ENCODE measurements at regions not wholly inside any gene's neighbourhood (a gene's known extent, or its start where the extent isn't known, plus 50 kb on each side); places are given as distances from the start of the nearest gene placed in this dataset.
A peak's percentile ranks its signal among the peaks of the same experiment; 100 is the strongest.

- Histone ChIP-seq H3K4me1 (peaks cover 19% of the 10 kb centered on the region), H3K9me3 (no peaks in the 10 kb centered on the region), H3K27me3 (replicated peaks; ENCODE audit: control insufficient read depth, insufficient read depth, low read length) (no peaks in the 10 kb centered on the region), H3K4me3 (ENCODE audit: low read depth, low read length) (no peak overlapping the region), H3K36me3 (ENCODE audit: control insufficient read depth, insufficient read depth, low read length) (no peaks in the 10 kb centered on the region)
- no peaks in the 10 kb centered on the region for H3K9me3 Mint-ChIP-seq (ENCODE audit: unreplicated experiment)
- no peaks in the 10 kb centered on the region for H3K27me3 Mint-ChIP-seq (ENCODE audit: insufficient read depth, unreplicated experiment)
- CTCF ChIA-PET: no interaction called here
- peak; percentile 42 to 43 for DNase-seq
- H3K4me3 Mint-ChIP-seq (ENCODE audit: unreplicated experiment): no peak overlapping the region
- no peaks in the 10 kb centered on the region for H3K36me3 Mint-ChIP-seq (ENCODE audit: insufficient read depth, unreplicated experiment)
- BruUV-seq (replicated peaks): no TSS peak
- POLR2A ChIA-PET: no interaction called here
- H3K27ac Mint-ChIP-seq (ENCODE audit: unreplicated experiment): peak overlapping the region; percentile 55
- intact Hi-C loops (cut with micrococcal nuclease; ENCODE audit: unreplicated experiment): no loop called here
- H3K4me1 Mint-ChIP-seq (ENCODE audit: low read depth, unreplicated experiment): peaks cover 22% of the 10 kb centered on the region
- TF ChIP-seq, protein P1, sequence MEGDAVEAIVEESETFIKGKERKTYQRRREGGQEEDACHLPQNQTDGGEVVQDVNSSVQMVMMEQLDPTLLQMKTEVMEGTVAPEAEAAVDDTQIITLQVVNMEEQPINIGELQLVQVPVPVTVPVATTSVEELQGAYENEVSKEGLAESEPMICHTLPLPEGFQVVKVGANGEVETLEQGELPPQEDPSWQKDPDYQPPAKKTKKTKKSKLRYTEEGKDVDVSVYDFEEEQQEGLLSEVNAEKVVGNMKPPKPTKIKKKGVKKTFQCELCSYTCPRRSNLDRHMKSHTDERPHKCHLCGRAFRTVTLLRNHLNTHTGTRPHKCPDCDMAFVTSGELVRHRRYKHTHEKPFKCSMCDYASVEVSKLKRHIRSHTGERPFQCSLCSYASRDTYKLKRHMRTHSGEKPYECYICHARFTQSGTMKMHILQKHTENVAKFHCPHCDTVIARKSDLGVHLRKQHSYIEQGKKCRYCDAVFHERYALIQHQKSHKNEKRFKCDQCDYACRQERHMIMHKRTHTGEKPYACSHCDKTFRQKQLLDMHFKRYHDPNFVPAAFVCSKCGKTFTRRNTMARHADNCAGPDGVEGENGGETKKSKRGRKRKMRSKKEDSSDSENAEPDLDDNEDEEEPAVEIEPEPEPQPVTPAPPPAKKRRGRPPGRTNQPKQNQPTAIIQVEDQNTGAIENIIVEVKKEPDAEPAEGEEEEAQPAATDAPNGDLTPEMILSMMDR (IDR thresholded peaks at IDR 0.05; ENCODE audit: insufficient read depth in 1 of 2, low read depth in 1 of 2, low read length in 1 of 2, severe bottlenecking in 1 of 2, unreplicated experiment in 1 of 2): no peak
Measured at GRCh38 chr3:66661628-66662027, 160.8 kb upstream of the LRIG1 start.

GRCh38 chr3:66662894-66663293 lies 162.1 kb upstream of the LRIG1 start:
- CTCF ChIA-PET: no interaction called here
- DNase-seq: no peak

DNA sequence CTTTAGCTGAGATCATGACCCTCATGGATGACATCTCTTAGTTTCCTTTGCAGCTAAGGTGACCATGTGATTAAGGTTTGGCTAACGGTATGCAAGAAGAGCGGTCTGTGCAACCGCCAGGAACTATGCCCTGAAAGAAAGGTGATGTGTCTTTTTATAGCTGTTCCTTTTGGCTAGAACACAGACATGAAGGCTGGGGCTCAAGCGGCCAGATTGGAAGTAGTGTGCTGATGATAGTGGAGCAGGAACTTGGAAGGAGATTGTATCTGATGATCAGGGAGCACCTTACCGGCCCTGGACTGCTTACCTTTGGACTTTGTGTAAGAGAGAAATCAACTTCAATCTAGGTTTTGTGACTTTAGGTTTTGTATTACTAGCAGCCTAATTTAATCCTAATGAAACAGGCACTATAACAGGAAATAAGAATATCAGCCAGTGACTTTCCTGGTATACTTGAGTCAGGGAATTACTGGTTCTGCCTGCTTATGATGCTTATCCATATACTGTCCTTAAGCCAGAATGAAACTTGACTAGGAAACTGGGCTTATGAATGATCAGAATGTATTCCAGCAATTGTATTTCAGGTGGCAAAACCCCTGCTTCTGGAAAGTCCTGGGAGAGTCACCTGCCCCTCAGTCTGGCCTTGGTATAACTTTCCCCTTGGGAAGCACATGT lies 164.3 kb upstream of the LRIG1 start:
- no peak overlapping the region for H3K4me3 Mint-ChIP-seq (ENCODE audit: unreplicated experiment)
- no peak overlapping the region for H3K27ac Mint-ChIP-seq (ENCODE audit: unreplicated experiment)
- intact Hi-C loops (cut with micrococcal nuclease; ENCODE audit: unreplicated experiment): no loop called here
- H3K36me3 Mint-ChIP-seq (ENCODE audit: insufficient read depth, unreplicated experiment): no peaks in the 10 kb centered on the region
- H3K36me3 ChIP-seq (ENCODE audit: control insufficient read depth, insufficient read depth, low read length): no peaks in the 10 kb centered on the region
- no peak overlapping the region for H3K4me3 ChIP-seq (ENCODE audit: low read depth, low read length)
- ChIA-PET CTCF (no interaction called here), POLR2A (no interaction called here)
- H3K27me3 Mint-ChIP-seq (ENCODE audit: insufficient read depth, unreplicated experiment): no peaks in the 10 kb centered on the region
- peaks cover 29% of the 10 kb centered on the region for H3K4me1 ChIP-seq
- no peaks in the 10 kb centered on the region for H3K9me3 Mint-ChIP-seq (ENCODE audit: unreplicated experiment)
- no peaks in the 10 kb centered on the region for H3K9me3 ChIP-seq
- no TSS peak for BruUV-seq (replicated peaks)
- DNase-seq: no peak
- TF ChIP-seq, protein P1 (IDR thresholded peaks at IDR 0.05; ENCODE audit: insufficient read depth in 1 of 2, low read depth in 1 of 2, low read length in 1 of 2, severe bottlenecking in 1 of 2, unreplicated experiment in 1 of 2): no peak
- peaks cover 18% of the 10 kb centered on the region for H3K4me1 Mint-ChIP-seq (ENCODE audit: low read depth, unreplicated experiment)
- H3K27me3 ChIP-seq (replicated peaks; ENCODE audit: control insufficient read depth, insufficient read depth, low read length): no peaks in the 10 kb centered on the region

More at GRCh38 chr3:66662894-66663293, 162.1 kb upstream of the LRIG1 start:
- Histone ChIP-seq H3K4me3 (ENCODE audit: low read depth, low read length) (no peak overlapping the region), H3K36me3 (ENCODE audit: control insufficient read depth, insufficient read depth, low read length) (no peaks in the 10 kb centered on the region), H3K4me1 (peaks cover 27% of the 10 kb centered on the region), H3K9me3 (no peaks in the 10 kb centered on the region), H3K27me3 (replicated peaks; ENCODE audit: control insufficient read depth, insufficient read depth, low read length) (no peaks in the 10 kb centered on the region)
- TF ChIP-seq, protein P1 (IDR thresholded peaks at IDR 0.05; ENCODE audit: insufficient read depth in 1 of 2, low read depth in 1 of 2, low read length in 1 of 2, severe bottlenecking in 1 of 2, unreplicated experiment in 1 of 2): no peak
- H3K4me3 Mint-ChIP-seq (ENCODE audit: unreplicated experiment): no peak overlapping the region
- H3K4me1 Mint-ChIP-seq (ENCODE audit: low read depth, unreplicated experiment): peaks cover 18% of the 10 kb centered on the region
- H3K27ac Mint-ChIP-seq (ENCODE audit: unreplicated experiment): no peak overlapping the region
- POLR2A ChIA-PET: no interaction called here
- intact Hi-C loops (cut with micrococcal nuclease; ENCODE audit: unreplicated experiment): no loop called here
- H3K9me3 Mint-ChIP-seq (ENCODE audit: unreplicated experiment): no peaks in the 10 kb centered on the region
- no peaks in the 10 kb centered on the region for H3K36me3 Mint-ChIP-seq (ENCODE audit: insufficient read depth, unreplicated experiment)
- no TSS peak for BruUV-seq (replicated peaks)
- H3K27me3 Mint-ChIP-seq (ENCODE audit: insufficient read depth, unreplicated experiment): no peaks in the 10 kb centered on the region
